ENCODE measurements at regions not wholly inside any gene's neighbourhood (a gene's known extent, or its start where the extent isn't known, plus 50 kb on each side); places are given as distances from the start of the nearest gene placed in this dataset.

DNA sequence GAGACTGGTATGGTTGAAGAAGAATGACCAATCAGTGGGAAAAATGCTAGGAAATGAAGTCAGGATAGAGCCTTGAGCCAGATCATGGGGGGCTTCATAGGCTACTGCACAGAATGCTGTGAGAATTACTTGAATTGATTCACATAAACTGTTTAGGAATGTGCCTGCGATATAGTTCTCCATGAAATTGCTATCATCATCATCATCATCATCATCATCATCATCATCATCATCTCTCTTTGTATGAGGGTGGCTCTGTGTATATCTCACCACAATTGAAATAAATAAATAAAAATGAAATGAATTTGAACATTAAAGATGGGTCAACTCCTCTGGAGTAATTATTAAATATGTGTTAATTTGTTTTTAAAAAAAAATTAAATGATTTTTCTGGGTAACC is 148.6 kb upstream of the LEF1 start:
- H3K27me3 ChIP-seq (replicated peaks; ENCODE audit: insufficient read depth, low read length): no peaks in the 10 kb centered on the region
- TF ChIP-seq EZH2 (optimal IDR thresholded peaks at IDR 0.05; ENCODE audit: low read depth, low read length) (no peak), EZH2phosphoT487 (IDR thresholded peaks at IDR 0.05; ENCODE audit: low read length) (no peak)
- TF ChIP-seq, protein P1, sequence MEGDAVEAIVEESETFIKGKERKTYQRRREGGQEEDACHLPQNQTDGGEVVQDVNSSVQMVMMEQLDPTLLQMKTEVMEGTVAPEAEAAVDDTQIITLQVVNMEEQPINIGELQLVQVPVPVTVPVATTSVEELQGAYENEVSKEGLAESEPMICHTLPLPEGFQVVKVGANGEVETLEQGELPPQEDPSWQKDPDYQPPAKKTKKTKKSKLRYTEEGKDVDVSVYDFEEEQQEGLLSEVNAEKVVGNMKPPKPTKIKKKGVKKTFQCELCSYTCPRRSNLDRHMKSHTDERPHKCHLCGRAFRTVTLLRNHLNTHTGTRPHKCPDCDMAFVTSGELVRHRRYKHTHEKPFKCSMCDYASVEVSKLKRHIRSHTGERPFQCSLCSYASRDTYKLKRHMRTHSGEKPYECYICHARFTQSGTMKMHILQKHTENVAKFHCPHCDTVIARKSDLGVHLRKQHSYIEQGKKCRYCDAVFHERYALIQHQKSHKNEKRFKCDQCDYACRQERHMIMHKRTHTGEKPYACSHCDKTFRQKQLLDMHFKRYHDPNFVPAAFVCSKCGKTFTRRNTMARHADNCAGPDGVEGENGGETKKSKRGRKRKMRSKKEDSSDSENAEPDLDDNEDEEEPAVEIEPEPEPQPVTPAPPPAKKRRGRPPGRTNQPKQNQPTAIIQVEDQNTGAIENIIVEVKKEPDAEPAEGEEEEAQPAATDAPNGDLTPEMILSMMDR (IDR thresholded peaks at IDR 0.05; ENCODE audit: low read length): no peak
- no peaks in the 10 kb centered on the region for H3K9me2 ChIP-seq (replicated peaks; ENCODE audit: insufficient read depth, low read length)
- H2AFZ ChIP-seq (ENCODE audit: low read length): no peak overlapping the region
- H4K20me1 ChIP-seq (ENCODE audit: insufficient read depth, low read length): no peaks in the 10 kb centered on the region
- no peak overlapping the region for H3K4me2 ChIP-seq (ENCODE audit: low read depth, low read length)
- H3K9ac ChIP-seq (ENCODE audit: low read length): no peak overlapping the region
- no peak for DNase-seq
- H3F3A ChIP-seq (ENCODE audit: insufficient read depth, low read length): peaks cover 3% of the 10 kb centered on the region; the same call in 1 of the 2 replicates
- no peaks in the 10 kb centered on the region for H3K9me3 ChIP-seq (replicated peaks; ENCODE audit: insufficient read depth, low read length)
- H3K79me2 ChIP-seq (ENCODE audit: low read length): no peaks in the 10 kb centered on the region
- H3K36me3 ChIP-seq (replicated peaks; ENCODE audit: insufficient read depth, low read length): no peaks in the 10 kb centered on the region
- no peak overlapping the region for H3K4me3 ChIP-seq (ENCODE audit: low read length)
- peaks cover 16% of the 10 kb centered on the region for H3K4me1 ChIP-seq (ENCODE audit: low read length)
- no peak overlapping the region for H3K27ac ChIP-seq (ENCODE audit: low read length)

DNA sequence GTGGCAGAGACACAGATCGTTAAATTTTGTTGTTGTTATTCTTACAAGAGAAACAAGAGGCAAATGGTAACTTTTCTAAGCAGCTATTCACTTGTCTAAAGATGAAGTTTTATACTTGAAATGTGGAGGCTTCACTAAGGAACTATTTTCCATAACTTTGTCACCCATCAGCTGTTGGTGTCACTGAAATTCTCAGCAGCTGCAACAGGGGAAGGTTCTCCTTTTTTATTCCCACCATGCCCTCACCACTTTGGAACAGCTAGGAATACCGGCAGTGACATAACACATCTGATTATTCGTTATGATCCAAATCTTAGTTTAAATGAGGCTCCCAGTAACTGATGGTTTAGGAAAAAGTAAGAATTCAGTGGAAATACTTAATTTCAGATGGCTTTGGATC is 147.0 kb upstream of the LEF1 start:
- no peak overlapping the region for H3K27ac ChIP-seq (ENCODE audit: low read length)
- H3K4me2 ChIP-seq (ENCODE audit: low read depth, low read length): no peak overlapping the region
- no peaks in the 10 kb centered on the region for H3K27me3 ChIP-seq (replicated peaks; ENCODE audit: insufficient read depth, low read length)
- H3K9ac ChIP-seq (ENCODE audit: low read length): no peak overlapping the region
- H3K36me3 ChIP-seq (replicated peaks; ENCODE audit: insufficient read depth, low read length): no peaks in the 10 kb centered on the region
- no peak overlapping the region for H3K4me3 ChIP-seq (ENCODE audit: low read length)
- peaks cover 22% of the 10 kb centered on the region for H3K4me1 ChIP-seq (ENCODE audit: low read length)
- no peaks in the 10 kb centered on the region for H4K20me1 ChIP-seq (ENCODE audit: insufficient read depth, low read length)
- H3K9me3 ChIP-seq (replicated peaks; ENCODE audit: insufficient read depth, low read length): no peaks in the 10 kb centered on the region
- no peak for DNase-seq
- TF ChIP-seq EZH2phosphoT487 (IDR thresholded peaks at IDR 0.05; ENCODE audit: low read length): no peak
- TF ChIP-seq EZH2 (optimal IDR thresholded peaks at IDR 0.05; ENCODE audit: low read depth, low read length): no peak
- TF ChIP-seq, protein P1 (IDR thresholded peaks at IDR 0.05; ENCODE audit: low read length): no peak
- no peak overlapping the region for H2AFZ ChIP-seq (ENCODE audit: low read length)
- peaks cover 3% of the 10 kb centered on the region; the same call in 1 of the 2 replicates for H3F3A ChIP-seq (ENCODE audit: insufficient read depth, low read length)
- H3K9me2 ChIP-seq (replicated peaks; ENCODE audit: insufficient read depth, low read length): no peaks in the 10 kb centered on the region
- H3K79me2 ChIP-seq (ENCODE audit: low read length): no peaks in the 10 kb centered on the region

DNA sequence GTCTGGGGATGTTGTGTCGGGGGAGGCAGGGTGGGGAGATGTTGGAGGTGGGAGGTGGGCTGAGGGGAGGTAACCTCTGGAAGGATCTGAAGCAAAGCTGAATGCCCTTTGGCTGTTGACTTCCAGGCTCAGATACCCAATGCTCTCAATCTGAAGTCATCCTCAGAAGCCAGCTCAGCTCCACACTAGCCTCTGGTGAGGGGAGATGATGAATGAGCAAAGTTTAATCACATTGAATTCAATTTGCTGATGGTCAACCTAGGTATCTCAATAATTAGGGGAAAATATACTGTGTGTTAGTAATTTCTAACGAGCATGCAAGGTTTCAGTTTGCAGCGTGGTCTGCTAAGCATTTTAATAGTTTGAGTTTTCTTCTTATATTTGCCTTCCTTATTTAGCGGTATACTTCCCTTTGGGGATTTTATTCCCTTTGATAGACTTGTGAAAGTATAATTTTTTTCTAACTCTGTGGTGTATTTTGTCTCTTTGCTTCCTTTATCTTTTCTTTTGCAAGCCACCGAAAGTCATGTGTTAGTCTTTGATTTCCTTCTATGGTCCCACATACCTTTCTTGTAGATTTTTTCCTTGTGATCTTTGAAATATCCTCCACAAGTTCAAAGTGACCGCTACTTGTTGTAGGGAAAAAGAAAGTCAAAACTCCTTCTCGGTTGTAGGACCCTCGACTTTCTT is 146.3 kb upstream of the LEF1 start:
- no peak overlapping the region for H3K4me3 ChIP-seq (ENCODE audit: low read length)
- H3F3A ChIP-seq (ENCODE audit: insufficient read depth, low read length): peaks cover 3% of the 10 kb centered on the region; the same call in 1 of the 2 replicates
- no peaks in the 10 kb centered on the region for H3K9me3 ChIP-seq (replicated peaks; ENCODE audit: insufficient read depth, low read length)
- no peaks in the 10 kb centered on the region for H3K79me2 ChIP-seq (ENCODE audit: low read length)
- no peak for DNase-seq
- H3K36me3 ChIP-seq (replicated peaks; ENCODE audit: insufficient read depth, low read length): no peaks in the 10 kb centered on the region
- H3K9ac ChIP-seq (ENCODE audit: low read length): no peak overlapping the region
- TF ChIP-seq, protein P1 (IDR thresholded peaks at IDR 0.05; ENCODE audit: low read length): no peak
- TF ChIP-seq EZH2 (optimal IDR thresholded peaks at IDR 0.05; ENCODE audit: low read depth, low read length): no peak
- TF ChIP-seq EZH2phosphoT487 (IDR thresholded peaks at IDR 0.05; ENCODE audit: low read length): no peak
- H2AFZ ChIP-seq (ENCODE audit: low read length): no peak overlapping the region
- no peaks in the 10 kb centered on the region for H4K20me1 ChIP-seq (ENCODE audit: insufficient read depth, low read length)
- peaks cover 21% of the 10 kb centered on the region for H3K4me1 ChIP-seq (ENCODE audit: low read length)
- peak overlapping the region; percentile 40 for H3K4me2 ChIP-seq (ENCODE audit: low read depth, low read length)
- H3K27me3 ChIP-seq (replicated peaks; ENCODE audit: insufficient read depth, low read length): no peaks in the 10 kb centered on the region
- H3K27ac ChIP-seq (ENCODE audit: low read length): no peak overlapping the region
- H3K9me2 ChIP-seq (replicated peaks; ENCODE audit: insufficient read depth, low read length): no peaks in the 10 kb centered on the region

Data from MM.1S (cell line).